Fibroblast of skin of abdomen (primary cell): ENCODE measurements at regions not wholly inside any gene's neighbourhood (a gene's known extent, or its start where the extent isn't known, plus 50 kb on each side); places are given as distances from the start of the nearest gene placed in this dataset.
A peak's percentile ranks its signal among the peaks of the same experiment; 100 is the strongest.
"Not testable (repeated sequence)": the region's sequence is repeated elsewhere in the genome, so short reads cannot be mapped to it uniquely, and the experiment has no call there.

Experiments used
- DNase-seq: peaks from one replicate; pipeline ENCODE4 v3.0.0-alpha.2; 2013

DNA sequence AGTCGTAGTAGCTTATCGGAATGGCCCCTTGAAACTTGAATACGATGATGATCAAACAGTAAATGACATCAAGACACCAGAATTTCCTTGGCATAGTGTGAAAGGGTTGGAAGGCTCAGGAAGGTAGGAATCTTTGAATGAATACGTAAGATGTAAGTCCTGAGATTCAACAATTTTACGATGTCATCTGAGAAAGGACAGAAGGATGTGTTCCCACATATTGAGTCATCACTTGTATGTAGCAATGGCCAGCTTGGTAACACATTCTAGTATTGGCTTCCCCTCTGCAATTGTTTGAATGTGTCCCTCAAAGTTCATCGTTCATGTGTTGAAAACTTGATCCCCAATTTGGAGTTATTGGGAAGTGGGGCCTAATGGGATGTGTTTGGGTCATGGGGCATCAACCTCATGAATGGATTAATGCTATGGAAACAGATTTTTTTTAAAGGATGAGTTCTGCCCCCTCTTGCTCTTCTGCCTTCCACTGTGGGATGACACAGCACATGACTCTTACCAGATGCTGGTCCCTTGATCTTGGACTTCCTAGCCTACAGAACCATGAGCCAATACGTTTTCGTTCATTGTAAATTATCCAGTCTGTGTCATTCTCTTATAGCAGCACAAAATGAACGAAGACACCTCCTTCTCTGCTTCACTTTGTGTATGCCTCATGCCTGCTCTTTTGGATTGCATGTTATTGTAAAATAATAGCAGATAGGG, 284.6 kb downstream of the BCAT1 start:
- no peak for DNase-seq

DNA sequence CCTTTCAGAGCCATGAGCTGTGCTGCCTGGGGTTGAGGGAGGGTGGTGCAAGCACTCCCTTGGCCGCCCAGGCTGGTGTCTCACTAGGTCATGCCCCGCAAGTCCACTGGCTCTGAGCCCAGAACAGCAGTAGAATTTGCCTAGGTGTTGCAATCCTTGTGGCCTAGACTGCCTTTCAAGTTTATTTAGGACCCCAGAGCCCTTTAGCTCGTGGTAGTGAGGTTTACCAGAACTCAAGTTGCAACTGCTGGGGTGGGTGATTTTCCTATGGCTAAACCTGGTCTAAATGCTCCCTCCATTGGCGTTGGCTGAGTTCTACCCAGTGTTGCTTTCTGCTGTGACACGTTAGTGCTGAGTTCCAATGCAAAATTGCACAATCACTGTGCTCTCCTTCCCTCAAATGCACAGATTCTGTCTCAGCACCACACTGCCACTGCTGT, 287.2 kb downstream of the BCAT1 start:
- peak; percentile 4 for DNase-seq

DNA sequence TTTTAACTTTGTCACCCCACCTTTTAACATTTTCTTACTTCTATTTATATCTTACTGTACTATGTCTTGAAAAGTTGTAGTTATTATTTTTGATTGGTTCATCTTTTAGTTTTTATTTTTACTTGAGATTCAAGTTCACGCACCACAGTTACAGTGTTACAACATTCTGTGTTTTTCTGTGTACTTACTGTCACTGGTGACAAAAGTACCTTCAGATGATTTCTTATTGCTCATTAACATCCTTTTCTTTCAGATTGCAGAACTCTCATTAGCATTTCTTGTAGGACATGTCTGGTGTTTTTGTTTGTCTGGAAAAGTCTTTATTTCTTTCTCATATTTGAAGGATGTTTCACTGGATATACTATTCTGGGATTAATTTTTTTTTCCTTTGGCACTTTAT, 289.9 kb downstream of the BCAT1 start:
- no peak for DNase-seq

DNA sequence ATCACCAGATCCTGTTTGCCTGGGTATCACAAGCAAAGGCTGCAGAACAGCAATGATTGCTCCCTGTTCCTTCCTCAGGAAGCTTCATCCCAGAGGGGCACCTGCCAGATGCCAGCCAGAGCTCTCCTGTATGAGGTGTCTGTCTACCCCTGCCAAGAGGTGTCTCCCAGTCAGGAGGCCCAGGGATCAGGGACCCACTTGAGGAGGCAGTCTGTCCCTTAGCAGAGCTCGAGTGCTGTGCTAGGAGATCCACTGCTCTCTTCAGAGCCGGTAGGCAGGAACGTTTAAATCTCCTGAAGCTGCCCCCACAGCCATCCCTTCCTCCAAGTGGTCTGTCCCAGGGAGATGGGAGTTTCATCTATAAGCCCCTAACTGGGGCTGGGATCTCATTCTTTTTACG, 294.6 kb downstream of the BCAT1 start:
- DNase-seq, result not testable (repeated sequence)

GRCh38 chr12:24649634-24650033, 299.3 kb downstream of the BCAT1 start:
- DNase-seq, result no peak

DNA sequence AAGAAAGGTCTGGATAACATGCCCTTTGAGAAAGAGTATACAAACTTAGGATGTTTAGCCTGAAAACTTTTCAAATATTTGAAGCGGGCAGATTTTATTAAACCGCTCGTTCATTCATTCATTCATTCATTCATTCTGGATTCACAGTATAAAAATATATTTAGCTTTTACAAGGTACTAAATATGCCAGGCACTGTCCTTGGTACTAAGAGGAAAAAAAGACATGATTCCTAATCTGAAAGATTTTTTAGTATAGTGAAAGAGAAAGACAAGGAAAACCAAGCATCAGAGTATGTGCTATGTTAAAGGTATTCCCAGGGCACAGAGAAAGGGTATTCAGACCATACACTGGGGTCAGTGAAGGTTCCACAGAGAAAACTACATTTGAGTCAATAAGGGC, 299.7 kb downstream of the BCAT1 start:
- DNase-seq, result no peak

DNA sequence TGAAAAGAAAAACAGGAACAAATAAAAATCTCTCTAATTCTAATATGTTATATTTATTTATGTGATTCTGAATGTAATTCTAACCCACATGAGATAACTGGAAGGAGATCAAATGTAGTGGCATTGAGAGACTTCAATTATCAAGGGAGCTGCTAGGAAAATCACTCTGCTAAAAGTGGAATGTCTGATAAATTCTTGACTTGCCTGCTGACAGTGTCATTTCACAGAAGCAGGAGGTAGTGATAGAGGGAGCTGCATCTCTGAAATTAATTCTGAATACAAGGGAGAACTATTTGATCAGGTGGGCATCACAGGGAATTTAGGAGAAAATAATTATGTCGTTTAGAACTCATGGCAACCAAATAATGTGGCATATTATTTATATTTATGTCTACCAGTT, 303.6 kb downstream of the BCAT1 start:
- no peak for DNase-seq

- DNase-seq, result no peak
Measured at GRCh38 chr12:24643120-24644119, 305.5 kb downstream of the BCAT1 start.

DNA sequence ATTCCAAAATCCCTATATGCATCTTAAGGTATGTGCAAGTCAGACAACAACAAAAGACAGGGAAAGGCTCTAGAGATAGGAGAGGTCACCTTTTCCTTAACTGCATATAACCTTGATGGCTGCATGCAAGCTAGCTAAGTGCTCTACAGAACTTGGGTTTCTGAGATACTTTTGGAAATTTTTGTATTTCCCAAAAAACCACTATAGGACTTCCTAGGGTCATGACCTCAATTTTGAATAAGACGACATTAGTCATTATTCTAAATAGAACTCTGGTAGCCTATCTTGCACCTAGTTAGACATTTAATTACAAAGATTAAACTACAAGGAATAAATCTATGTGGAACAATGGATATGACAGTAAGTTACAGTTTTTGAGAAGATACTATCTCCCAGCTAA, 309.3 kb downstream of the BCAT1 start:
- no peak for DNase-seq

DNA sequence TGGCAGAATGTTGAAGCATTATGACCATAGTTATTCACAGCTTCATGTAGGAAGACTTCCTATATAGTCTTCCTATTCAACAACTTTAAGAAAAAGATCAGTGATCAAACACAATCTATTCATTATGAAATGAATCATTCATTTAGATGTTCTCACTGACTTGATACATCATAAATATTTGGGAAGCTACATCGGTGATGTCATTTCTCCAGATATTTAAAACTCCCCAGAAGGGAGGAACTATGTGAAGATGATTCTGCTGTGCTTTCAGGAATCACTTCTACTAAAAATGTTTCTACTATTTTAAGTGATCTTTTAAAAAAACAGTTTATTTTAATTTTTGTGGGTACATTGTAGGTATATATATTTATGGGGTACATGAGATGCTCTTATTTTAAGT, 316.4 kb downstream of the BCAT1 start:
- DNase-seq, result no peak

- no peak for DNase-seq
Measured at GRCh38 chr12:24631676-24632426, 317.1 kb downstream of the BCAT1 start.

DNA sequence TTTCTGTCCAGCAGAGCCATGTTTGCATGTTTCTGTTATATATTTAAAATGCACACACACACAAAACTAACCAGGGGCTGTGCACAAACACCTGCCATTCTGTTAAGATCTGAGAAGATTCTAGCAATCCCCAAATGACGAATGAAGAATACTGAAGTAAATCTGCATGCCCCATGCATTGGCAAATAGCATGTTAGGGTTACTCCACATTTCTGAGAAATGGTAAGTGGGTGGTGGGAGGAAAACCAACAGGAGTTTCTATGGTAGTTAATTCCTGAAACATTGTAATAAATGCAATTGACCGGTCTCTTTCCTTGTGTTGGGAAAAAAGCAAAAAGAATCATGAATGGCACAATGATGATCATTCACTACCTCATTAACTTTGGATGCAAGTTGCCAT, 318.0 kb downstream of the BCAT1 start:
- no peak for DNase-seq

DNA sequence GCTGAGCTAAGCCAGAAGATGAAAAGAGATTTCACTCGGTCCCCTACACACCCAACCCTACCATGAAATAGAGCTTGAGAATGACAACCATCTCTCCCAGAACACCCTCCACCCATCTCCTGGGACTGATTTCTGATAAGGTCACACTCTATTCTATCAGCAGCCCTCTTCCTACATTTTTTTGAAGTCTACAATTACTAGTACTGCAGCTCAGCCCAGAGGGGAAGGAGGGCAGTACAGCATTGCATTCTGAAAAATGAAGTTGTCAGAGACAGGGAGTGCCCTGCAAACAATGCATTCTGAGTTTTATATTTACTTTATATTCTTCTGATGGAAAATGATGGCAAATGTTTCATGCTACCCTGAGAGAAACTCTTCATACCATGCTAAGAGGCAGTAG, 318.5 kb downstream of the BCAT1 start:
- DNase-seq, result no peak

- DNase-seq, result no peak
Measured at GRCh38 chr12:24625103-24625502, 323.8 kb downstream of the BCAT1 start.

- not testable (repeated sequence) for DNase-seq
Measured at GRCh38 chr12:24619954-24620353, 328.9 kb downstream of the BCAT1 start.

GRCh38 chr12:24617471-24617870, 331.4 kb downstream of the BCAT1 start:
- no peak for DNase-seq

DNA sequence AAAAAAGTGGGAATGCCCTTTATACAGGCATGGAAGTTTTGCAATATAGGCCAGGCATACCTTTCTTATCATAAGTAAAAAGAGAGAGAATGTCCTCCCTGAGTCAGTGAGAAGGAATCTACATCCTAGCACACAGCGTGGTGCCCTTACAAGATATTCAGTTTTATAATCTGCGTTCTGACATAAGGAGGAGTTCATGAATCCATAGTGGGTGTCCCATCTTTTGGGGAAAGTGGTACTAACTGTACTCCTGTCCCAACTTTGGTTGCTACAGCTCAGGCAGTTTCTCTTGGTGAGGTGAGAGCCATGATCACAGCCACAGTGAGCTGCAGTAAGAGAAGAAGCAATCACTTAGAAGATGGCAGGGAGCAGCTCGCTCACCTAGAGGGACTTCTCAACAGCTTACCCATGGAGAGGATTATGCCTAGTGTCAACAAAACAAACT, 332.9 kb downstream of the BCAT1 start:
- DNase-seq, result peak; percentile 12

DNA sequence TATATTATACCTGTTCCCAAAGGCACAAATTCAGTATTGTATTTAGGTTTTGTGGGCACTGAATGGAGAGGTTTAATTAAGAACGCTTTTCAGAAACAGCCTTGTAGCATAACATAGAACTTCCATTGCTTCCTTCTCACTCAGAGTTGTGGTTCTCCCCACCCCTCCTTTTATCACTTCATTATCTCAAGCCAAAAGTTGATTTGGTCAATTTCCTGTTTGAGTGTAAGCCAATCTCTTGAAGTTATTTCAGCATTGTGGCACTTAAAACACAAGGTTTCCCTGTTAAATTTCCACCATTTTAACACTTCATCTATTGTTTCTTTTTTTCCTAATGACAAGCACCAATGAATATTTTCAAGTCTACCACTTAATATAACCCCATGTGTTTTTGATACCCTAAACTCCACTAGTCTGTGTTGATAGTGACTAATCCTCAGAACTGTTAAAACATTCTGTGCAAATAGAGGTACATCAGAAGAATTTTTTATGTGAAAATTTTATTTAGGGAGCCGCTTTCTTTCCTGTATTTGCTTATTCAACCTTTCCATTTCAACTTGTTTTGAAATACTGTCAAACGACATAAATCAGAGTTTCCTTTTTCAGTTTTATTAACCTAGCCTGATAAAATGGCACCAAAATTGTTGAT, 340.1 kb downstream of the BCAT1 start:
- peak; percentile 12 for DNase-seq

GRCh38 chr12:24608108-24608507, 340.8 kb downstream of the BCAT1 start:
- DNase-seq, result no peak

DNA sequence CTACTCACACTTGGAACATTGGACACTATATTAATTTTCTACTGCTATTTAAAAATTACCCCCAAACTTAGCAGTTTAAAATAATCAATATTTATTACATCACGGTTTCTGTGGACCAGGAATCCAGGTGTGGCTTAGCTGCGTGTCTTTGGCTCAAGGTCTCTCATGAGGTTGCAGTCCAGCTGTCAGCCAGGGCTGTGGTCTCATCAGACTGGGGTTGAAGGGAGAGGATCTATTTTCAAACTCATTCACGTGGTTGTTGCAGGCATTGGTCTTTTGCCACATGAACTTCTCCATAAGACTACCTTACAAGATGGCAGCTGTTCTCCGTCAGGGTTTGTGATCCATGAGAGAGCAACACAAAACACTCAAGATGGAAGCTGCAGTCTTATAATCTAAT, 343.0 kb downstream of the BCAT1 start:
- DNase-seq, result no peak

- no peak for DNase-seq
Measured at GRCh38 chr12:24605466-24605865, 343.4 kb downstream of the BCAT1 start.

DNA sequence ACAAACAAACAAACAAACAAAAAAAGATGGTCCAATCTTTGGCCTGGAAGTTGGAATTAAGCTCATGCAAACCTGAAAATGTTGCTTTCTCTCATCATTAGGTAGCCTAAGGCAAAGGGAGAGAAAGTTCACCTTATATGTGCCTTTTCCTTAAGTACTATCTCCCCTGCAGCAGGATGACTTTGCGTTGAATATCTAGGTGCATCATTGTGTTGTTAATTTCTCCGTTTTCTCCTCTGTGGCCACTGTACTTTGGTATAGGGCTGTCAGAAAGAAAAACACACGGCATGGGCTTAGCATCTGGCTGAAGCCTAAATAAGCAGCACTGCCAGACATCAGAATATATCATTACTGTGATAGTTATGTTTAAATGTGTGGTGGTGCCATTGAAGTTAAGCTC, 345.5 kb downstream of the BCAT1 start:
- no peak for DNase-seq
